ENCODE measurements at regions not wholly inside any gene's neighbourhood (a gene's known extent, or its start where the extent isn't known, plus 50 kb on each side); places are given as distances from the start of the nearest gene placed in this dataset.

- DNase-seq (ENCODE audit: extremely low read depth in 1 of 4, low spot score in 3 of 4): no peak
- TF ChIP-seq CCAR2 (IDR thresholded peaks at IDR 0.05; ENCODE audit: low read depth, low read length) (no peak), E2F5 (CRISPR knock-in tag; IDR thresholded peaks at IDR 0.05) (no peak), NFXL1 (CRISPR knock-in tag; IDR thresholded peaks at IDR 0.05) (no peak), RFX7 (CRISPR knock-in tag; IDR thresholded peaks at IDR 0.05) (no peak), CHAMP1 (IDR thresholded peaks at IDR 0.05) (no peak), CC2D1A (IDR thresholded peaks at IDR 0.05) (no peak)
- Histone ChIP-seq H3K27me3 (ENCODE audit: control insufficient read depth in 2 of 2, insufficient read depth in 2 of 2, low read length in 2 of 2) (peaks cover 0 to 6% of the 10 kb centered on the region in 2 experiments; a peak in 1 of 5 replicates), H3K36me3 (ENCODE audit: control insufficient read depth, insufficient read depth, low read length) (no peaks in the 10 kb centered on the region), H3K9me1 (ENCODE audit: control insufficient read depth, insufficient read depth, low read length) (no peaks in the 10 kb centered on the region), H3K4me1 (replicated peaks in 1 of 2; ENCODE audit: control insufficient read depth in 2 of 2, insufficient read depth in 2 of 2, low read length in 2 of 2) (peaks cover 5 to 31% of the 10 kb centered on the region in 2 experiments; a peak in 3 of 5 replicates), H3K4me3 (no peak overlapping the region), H2AFZ (ENCODE audit: low read depth, low read length) (no peak overlapping the region), H3K9ac (ENCODE audit: insufficient read depth in 1 of 2, low read depth in 2 of 2, low read length in 2 of 2) (no peak overlapping the region), H3K79me2 (ENCODE audit: control insufficient read depth, insufficient read depth, low read length) (no peaks in the 10 kb centered on the region), H3K27ac (ENCODE audit: extremely low read depth, low read depth, low read length) (no peak overlapping the region), H3K9me3 (replicated peaks; ENCODE audit: control insufficient read depth, insufficient read depth, low read depth, low read length) (no peaks in the 10 kb centered on the region), H4K20me1 (replicated peaks; ENCODE audit: control insufficient read depth, insufficient read depth, low read length) (no peaks in the 10 kb centered on the region), H3K4me2 (ENCODE audit: insufficient read depth, low read length) (no peak overlapping the region)
- CTCF ChIA-PET (ENCODE audit: low intra/inter-chr PET ratio): no interaction called here
- ATAC-seq: no peak
- intact Hi-C loops (cut with micrococcal nuclease): loop anchor here (5.0 kb wide), 1 partner anchor 216 kb away; no protein-coding TSS in a partner anchor
- POLR2A ChIA-PET: interaction anchor here (0.5 to 1.2 kb wide), 3 partner anchors 18 to 163 kb away, joined by 3 to 6 read pairs (median 4); no protein-coding TSS in a partner anchor
- BruUV-seq (replicated peaks): no TSS peak
- in situ Hi-C loops (cut with MboI): no loop called here
- no peak for FAIRE-seq
- WGBS (ENCODE audit: insufficient coverage, low coverage, missing lambda C conversion rate): 31% methylated on average over 10 of the region's 11 CpGs
Observed at GRCh38 chr2:10221443-10221842, 81.3 kb upstream of the HPCAL1 start.

Data from K562 (cell line).